Suppressor macrophage treated with lipopolysaccharide for 4 hours (primary cell): ENCODE measurements at regions not wholly inside any gene's neighbourhood (a gene's known extent, or its start where the extent isn't known, plus 50 kb on each side); places are given as distances from the start of the nearest gene placed in this dataset.
A peak's percentile ranks its signal among the peaks of the same experiment; 100 is the strongest.

Source experiments
- DNase-seq: peaks from one replicate; pipeline ENCODE4 v3.0.0-alpha.2; 2020

DNA sequence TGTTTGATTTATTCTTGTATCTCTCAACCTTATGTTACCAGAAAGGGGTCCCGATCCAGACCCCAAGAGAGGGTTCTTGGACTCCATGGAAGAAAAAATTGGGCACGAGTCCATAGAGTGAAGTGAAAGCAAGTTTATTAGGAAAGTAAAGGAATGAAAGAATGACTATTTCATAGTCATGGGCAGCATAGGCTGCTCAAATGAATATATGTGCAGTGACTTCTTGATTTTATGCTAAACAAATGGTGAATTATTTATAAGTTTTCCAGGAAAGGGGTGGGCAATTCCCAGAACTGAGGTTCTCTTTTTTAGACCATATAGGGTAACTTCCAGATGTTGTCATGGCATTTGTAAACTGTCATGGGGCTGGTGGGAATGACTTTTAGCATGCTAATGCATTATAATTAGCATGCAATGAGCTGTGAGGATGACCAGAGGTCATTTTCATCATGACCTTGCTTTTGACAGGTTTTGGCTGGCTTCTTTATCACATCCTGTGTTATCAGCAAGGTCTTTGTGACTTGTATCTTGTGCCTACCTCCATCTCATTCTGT is 832.4 kb upstream of the CDH2 start:
- DNase-seq = no peak

DNA sequence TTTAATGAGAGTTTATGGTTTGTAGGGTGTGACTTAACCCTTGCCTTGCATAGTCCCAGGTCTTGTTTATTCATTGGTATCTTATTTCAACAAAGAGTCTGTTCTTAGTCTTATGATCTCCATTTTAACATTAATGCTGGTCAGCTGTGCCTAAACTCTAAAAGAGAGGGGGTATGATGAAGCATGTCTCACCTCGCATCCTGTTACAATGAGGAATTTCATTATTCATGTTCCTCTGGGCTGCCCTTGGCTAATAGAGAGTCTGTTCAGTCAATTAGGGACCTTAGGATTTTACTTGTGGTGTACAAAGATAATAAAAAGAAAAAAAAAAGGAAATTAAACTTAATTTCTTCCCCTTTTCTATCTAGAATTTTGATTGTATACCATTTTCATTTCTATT is 831.9 kb upstream of the CDH2 start:
- DNase-seq = no peak

DNA sequence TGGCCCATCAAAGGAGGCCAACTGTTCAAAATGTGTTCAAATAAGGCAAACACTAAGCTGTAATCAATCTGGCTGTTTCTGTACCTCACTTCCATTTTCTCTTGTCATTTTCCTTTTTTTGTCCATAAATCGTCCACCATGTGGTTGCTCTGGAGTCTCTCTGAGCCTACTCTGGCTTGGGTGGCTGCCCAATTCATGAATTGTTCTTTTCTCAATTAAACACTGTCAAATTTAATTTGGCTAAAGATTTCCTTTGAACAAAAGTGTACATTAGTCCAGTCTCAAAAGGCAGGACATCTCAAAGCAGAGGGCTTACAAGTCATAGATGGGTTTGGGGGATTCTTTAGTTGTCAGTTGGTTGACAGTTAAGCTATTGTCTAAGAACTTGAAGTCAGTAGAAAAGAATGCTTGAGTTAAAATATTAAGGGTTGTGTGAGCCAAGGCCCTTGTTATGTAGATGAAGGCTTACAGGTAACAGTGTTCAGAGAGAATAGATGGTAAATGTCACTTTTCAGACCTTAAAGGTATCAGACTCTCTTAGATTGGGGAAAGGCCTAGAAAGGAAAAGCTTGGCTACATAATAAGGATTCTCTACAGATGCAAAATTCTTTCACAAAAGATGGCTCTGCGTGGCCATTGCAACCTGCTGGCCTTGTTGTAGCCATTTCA is 831.2 kb upstream of the CDH2 start:
- DNase-seq = no peak

DNA sequence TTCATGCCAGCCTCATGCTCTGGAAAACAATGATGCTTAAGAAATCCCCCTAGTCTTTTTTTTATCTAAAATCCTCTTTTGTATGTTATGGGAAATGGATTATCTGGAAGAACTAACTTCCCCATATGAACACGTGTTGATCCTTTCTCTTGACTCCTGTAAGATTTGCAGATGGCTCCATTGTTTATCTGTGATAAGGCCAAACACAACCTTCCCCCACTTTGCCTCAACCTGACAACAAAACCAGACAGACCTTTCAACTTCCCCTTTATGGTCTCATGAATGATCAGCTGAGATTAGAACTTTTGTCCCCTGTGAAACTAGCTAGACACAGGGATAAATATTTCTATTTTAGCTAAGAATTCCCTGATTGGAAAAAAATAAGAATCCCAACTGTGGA is 828.0 kb upstream of the CDH2 start:
- DNase-seq = no peak

DNA sequence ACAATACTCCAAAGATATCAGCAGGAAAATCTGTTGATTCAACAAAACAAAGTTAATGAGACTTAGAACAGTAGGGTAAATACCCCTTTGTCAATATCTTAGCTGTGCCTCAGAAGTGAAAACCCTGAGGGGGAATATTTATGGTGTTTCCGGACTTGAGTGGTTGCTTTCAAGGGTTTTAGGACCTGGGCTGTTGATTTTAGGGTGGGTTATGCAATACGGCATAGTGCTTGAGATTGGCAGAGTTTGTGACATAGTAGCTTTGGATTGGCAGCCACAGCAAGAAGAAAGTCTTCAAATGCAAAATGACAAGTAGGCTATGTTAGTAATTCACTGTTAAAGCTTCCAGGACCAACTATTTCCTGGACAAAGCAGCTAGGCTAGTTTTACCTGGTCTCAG is 826.3 kb upstream of the CDH2 start:
- no peak for DNase-seq

DNA sequence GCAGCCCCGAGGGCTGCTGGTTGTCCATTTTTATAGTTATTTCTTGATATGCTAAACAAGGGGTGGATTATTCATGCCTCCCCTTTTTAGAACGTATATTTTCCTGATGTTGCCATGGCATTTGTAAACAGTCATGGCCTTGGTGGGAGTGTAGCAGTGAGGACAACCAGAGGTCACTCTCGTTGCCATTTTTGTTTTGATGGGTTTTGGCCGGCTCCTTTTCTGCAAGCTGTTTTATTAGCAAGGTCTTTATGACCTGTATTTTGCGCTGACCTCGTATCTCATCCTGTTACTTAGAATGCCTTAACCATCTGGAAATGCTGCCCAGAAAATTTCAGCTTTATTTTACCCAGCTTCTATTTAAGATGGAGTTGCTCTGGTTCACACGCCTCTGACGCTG is 825.8 kb upstream of the CDH2 start:
- DNase-seq = no peak

DNA sequence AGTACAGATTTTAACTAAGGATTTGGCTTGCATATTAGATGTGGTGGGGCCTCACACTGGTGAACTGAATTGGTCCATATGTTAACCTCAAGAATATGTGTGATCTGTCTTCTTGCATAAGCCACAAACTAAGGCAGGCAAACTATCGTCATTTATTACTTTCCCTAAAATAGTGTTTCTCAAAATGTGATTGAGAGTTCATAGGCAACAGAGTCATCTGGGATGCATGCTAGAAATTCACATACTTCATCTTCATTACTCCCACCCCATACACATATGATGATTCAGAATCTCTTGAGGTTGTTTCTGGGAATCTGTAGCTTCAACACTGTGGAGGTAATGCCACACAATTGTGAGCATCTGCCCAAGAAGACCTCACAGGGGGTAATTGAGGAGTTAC is 822.8 kb upstream of the CDH2 start:
- DNase-seq = no peak

DNA sequence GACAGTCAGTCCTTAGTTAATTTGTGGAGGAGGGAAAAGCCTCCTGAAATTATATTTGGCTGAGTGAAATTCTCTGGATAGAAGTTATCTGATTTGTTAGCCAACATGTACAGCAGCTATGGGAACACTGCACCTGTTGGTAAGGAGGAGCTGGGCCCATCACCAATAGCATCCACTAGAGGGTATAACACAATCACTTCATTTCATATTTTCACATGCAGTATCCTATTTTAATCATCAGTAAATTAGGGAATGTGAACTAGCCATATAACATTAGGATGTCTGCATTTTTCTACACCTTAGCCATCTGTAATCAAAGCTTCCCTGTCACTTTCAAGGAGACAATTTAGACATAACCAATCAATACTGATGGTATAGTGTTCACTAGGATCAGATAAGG is 818.4 kb upstream of the CDH2 start:
- no peak for DNase-seq

DNA sequence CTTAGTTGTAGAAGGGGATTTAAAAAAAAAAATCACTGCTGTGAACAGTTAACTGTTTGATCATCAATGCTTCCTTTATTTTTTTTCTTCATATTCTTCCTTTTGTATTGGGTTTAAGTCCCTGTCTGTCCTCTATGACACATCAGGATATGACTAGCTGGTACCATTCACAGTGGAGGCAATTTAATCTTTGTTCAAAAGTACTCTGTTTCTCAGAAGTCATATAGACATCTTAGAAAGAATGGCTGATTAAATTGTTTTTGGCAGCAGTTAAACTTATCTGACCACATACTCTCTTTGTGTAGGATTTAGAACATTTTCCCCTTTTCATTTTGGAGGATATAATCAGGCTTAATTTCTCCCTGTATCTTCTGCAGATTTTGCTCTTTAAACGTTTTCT is 807.8 kb upstream of the CDH2 start:
- DNase-seq = no peak

DNA sequence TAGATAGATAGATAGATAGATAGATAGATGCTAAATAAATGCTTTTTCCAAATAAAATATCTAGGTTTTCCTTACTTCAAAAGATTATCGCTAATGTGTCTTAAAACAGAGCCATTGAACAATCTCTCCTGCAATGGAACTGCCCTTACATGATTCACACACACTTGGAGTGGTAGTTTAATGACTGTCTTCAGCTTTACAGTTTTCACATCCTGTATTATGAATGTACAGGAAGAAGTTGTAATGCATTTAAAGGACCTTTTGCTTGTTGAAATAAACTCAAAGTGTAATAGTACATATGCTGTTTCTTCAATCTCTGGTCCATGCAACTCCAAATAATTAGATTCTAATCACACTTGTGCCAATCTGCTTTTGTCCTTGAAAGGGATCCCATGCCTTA is 797.6 kb upstream of the CDH2 start:
- DNase-seq = no peak

DNA sequence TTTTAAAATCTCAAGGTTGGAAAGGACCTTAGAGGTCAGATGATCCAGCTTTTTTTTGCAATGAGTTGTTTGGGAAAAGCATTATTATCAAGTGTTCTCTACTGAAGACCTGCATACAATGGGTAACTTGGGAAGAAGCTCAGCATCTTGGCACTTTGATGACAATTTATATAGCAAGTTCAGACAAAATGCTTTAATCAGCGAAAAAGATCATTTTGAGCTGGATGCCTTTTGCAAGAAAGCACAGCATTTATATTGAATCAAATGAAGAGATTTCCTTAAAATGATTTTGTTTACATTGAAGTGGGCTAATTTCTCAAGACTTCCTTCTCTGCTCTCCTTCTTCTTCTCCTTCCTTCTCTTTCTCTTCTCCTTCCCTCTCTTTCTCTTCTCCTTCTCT is 796.4 kb upstream of the CDH2 start:
- DNase-seq = no peak

DNA sequence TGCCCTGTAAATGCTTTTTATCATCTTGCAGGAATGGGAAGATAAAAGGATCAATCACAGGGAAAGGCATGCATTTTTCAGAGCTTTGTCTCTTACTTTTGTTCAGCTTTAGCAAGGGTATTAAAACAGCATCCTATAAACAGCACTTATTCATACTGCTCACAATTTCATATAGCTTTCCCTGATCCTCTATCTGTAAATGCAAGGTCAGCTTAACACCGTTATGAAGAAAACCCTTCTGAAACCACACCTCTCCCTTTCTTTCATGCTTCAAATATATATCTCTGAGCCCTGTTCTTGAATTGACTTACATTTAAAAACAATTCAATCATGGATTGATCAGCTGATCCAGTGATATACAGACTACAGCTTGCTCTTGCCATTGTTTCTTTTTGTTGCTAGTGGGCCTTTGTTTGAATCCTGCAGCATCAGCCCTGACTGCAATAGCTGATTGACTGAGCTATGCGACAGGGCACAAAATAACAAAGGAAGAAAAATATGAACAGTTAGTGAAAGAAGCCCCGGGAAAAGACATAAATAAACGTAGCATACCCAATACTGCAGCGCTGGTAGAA is 795.5 kb upstream of the CDH2 start:
- no peak for DNase-seq

DNA sequence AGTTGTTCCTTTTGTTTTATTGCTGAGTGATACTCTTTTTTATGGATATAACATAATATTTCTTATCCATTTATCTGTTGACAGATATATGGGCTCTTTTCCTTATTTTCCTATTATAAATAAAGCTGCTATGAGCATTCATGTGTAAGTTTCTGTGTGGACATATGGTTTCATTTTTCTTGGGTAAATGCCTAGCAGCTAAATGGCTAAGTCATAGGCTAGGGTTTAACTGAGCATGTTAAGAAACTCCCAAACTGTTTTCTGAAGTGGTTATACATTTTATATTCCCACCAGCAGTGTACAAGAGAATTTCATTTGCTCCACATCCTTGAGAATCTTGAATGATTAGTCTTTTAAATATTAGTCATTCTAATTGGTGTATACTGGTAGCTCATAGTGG is 786.6 kb upstream of the CDH2 start:
- DNase-seq = no peak

DNA sequence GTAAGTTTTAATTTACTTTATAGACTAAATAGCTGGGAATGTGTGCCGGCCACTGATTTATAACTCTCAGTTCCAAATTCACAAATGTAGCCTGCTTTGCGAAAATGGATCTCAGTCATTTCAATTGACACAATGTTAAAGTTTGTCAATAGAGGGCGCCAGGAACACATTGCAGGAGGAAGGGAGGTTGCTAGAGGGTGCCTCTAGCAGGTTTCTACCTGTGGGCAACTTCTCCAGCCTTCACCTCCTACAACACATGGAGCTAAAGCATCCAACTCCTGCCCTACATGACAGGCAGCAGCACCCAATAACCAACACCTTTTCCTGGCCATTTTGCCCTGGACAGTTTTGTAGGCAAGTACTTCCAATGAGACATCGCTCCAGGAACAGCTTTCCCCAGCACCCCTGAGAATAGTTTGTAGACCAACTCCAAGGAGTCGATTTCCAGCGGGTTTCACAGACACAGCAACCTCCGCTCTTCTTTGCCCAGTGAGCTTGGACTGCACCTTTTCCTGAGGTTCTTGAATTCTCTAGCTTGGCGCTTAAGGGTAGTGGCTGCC is 784.8 kb upstream of the CDH2 start:
- DNase-seq = peak; percentile 38

DNA sequence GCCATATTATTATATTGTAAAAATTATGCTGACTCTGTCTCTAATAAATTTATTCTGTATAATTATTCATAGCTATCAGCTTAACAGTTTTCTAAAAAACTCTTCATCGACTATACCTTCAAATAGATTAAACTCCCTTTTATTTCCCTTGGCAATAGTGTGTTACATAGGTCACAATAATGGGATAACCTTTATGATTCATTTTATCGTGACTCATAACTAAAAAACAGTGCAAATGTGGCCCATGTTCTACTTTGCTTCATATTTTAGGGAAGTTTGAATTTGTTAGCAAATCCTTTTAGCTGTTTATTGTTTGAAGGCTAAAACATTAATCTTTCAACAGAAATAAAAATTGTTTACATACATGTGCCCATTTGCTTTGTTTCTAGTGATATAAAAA is 783.2 kb upstream of the CDH2 start:
- no peak for DNase-seq

DNA sequence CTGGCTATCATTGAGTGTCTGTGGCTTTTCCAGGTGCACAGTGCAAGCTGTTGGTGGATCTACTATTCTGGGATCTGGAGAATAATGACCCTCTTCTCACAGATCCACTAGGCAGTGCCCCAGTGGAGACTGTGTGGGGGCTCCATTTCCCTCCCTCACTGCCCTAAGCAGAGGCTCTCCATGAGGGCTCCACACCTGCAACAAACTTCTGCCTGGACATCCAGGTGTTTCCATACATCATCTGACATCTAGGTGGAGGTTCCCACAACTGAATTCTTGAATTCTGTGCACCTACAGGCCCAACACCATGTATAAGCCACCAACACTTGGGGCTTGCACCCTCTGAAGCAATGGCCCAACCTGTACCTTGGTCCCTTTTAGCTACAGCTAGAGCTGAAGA is 775.4 kb upstream of the CDH2 start:
- no peak for DNase-seq

DNA sequence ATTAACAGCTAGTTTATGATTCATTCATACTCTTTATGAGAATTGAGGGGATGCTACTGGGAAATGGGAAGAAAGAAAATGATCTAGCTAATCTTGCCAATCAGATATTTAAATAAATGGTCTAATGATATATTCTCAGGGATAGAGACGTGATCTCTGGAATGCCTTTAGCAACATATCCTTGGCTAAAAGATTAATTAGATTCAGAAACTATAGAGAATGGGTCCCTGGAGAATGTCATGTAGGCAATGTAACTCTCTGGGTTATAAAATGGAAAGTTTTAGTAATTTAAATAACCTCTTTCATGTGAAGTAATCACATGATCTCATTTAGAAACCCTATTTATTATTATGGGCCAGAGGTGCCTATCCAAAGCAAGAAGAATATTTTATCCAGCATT is 771.0 kb upstream of the CDH2 start:
- DNase-seq = no peak

DNA sequence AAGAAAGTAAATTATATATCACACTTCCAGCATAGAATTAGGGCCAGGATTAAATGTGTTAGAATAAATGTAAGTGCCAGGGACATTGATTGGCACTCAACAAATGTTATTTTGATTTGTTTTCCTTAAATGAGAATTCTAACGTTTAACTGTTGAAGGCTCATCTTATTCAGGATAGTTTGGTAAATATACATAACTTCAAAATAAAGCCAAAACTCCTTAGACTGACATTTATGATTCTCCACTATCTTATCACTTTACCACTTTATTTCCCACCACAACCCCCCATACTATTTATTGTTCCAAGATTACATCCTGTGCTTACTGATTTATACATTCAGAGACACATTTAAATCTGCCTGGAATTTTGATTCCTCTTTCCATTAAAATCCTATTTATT is 769.5 kb upstream of the CDH2 start:
- no peak for DNase-seq

DNA sequence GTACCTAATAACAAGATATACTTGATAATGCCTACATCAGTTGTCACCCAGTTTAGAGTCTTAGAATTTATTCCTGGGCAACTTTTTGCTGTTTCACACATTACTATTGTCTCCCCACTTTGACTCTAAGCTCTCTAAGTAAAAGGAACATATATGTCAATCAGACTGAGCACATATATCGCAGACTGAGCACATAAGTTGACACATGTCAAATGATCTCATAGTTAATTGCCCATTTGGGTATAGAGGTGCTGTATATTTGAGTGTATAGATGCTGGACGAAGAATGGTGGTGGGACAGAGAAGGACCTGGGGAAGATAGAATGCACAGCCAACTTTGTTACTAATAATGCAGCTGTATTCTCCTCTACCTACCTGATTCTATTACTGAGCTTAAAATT is 746.0 kb upstream of the CDH2 start:
- no peak for DNase-seq

DNA sequence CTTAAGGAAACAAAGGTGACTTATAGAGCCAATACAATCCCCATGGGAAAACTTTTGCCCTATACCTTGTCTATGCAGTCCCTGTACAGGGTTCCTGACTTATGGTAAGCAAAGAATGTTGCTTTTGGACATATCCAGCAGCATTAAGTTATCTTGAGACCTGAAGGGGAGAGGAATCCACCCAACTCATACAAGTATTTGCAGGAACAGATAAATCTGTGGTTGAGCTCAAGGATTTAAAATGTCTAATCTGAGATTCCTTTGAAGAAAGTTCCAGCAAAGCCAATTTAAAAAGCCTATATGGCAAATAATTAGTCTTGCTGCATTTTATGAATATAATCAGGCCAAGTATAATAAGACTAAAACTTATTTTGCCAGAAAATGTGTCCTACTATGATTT is 739.5 kb upstream of the CDH2 start:
- DNase-seq = no peak

DNA sequence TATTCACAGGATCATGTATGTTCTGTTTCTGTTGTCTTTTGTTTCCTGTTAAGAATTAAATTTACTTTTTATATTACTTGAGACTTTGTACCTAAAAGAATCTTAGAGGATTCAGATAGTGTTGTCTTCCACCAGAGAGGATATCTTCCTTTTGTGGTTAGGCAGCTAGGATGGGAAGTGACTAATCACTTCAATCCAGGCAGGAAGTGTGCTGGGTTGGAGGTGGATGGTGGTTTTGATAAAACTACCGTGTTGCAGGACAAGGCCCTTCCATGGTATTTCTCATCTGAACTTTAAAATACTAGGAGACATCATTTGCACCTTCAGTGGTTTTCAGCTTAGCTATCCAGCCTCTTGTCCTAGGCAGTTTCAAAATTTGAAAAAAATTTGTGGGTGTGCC is 728.6 kb upstream of the CDH2 start:
- DNase-seq = no peak

DNA sequence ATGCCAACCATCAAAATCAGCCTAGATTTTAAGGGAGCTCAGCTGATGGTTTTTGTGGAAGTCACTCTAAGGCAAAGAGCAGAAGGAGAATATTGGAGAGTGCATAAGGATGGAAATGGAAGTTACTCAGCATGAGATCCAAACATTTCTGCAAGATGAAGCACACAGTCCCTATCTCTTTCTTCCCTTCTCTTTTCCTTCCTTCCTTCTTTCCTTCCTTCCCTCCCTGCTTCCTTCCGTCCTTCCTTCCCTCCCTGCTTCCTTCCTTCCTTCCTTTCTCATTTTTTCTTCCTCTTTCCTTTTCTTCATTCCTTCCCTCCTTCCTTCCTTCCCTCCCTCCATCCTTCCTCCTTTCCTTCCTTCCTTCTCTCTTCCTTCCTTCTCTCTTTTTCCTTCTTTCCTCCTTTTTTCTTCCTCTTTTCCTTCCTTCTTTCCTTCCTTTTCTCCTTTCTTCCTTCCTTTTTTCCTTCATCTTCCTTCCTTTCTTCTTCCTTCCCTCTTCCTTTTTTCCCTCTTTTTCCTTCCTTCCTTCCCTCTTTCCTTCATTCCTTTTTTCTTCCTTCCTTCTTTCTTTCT is 727.9 kb upstream of the CDH2 start:
- DNase-seq = no peak

DNA sequence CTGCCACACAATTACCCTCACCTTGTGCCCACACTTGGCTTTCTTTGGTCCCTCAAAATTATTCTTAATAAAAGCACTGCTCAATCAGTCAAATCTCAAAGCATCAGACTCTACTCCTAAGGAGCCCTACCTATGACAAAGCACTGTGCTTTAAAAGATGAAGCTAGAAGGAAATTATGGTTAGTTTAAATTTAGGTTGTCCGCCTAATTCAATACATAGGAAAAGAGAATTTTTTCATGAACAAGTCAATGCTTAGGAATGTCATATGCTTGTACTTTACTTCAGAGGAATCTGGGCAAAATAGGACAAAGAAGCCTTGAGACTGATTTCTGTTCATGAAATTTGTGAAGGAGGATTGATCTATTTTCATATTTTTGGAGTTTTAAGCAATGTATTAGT is 726.4 kb upstream of the CDH2 start:
- DNase-seq = no peak

DNA sequence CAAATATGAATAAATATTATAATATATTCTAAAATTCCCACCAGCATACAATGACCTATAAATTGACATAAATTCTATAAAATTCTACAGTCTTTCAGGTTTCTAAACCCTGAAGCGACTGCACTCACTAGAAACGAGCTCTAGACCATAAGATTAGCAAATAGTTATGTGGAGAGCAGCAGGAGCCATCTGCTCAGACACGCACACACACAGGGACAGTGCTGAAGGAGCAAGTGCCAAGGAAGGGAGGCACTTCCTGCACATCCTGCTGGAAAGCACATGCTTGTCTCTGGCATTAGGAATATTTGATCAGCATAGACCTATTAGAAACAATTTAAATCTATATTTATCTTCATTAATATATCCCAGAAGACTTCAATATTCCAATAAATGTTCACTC is 713.9 kb upstream of the CDH2 start:
- no peak for DNase-seq

DNA sequence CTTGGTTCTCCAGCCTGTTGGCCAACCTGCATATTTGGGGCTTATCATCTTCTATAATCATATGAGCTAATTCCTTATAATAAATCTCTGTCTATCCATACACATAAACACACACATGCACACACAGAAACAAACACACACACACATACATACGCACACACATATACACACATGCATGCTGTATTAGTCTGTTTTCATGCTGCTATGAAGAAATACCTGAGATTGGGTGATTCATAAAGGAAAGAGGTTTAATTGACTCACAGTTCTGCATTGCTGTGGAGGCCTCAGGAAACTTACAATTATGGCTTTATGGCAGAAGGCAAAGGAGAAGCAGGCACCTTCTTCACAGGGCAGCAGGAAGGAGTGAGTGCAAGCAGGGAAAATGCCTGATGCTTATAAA is 707.4 kb upstream of the CDH2 start:
- DNase-seq = no peak
